Choroid plexus epithelial cell (primary cell): ENCODE measurements at regions not wholly inside any gene's neighbourhood (a gene's known extent, or its start where the extent isn't known, plus 50 kb on each side); places are given as distances from the start of the nearest gene placed in this dataset.

Experiments used
- DNase-seq: peaks from one replicate; pipeline ENCODE4 v3.0.0-alpha.2; 2010; ENCODE audit warnings: low read depth
- H3K4me3 ChIP-seq: 2 replicates; pipeline ENCODE4 v1.5.1; 2011; ENCODE audit warnings: low read depth, mild to moderate bottlenecking, control low read depth, low read length, moderate library complexity
- CTCF ChIP-seq: conservative IDR thresholded peaks from 2 replicates; pipeline ENCODE4 v1.5.1; 2011; ENCODE audit warnings: low read depth, mild to moderate bottlenecking, control low read depth, inconsistent platforms, low read length, moderate library complexity

DNA sequence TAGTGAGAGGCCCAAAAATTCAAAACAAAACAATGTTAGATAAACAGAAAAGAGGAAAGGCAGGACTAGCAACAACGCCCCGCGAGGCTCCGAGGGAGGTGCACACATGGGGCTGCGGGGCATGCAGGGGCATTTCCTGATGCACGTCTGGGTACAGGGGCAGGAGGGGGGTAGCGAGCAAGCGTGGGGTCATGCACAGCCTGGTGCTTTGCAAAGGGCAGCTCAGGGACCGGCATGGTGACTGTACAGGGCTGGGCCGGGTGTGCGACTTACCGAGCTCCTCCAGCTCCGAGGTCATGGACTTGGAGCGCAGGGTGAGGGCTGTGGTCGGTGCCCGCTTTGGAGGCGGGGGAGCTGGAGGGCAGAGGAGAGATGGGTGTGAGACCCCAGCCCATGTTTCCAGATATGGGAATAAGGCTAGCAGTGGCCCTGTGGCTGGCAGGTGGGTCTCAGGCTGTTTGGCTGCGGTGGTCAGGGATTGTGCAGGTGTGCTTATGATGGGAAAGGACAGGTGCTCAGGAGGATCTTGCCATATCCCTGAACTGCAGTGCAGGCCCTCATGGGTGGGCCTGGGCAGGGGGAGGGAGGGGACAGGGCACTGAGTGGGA lies 103.7 kb downstream of the CTTN start:
- H3K4me3 ChIP-seq: no peak overlapping the region
- no peak for TF ChIP-seq CTCF
- no peak for DNase-seq

DNA sequence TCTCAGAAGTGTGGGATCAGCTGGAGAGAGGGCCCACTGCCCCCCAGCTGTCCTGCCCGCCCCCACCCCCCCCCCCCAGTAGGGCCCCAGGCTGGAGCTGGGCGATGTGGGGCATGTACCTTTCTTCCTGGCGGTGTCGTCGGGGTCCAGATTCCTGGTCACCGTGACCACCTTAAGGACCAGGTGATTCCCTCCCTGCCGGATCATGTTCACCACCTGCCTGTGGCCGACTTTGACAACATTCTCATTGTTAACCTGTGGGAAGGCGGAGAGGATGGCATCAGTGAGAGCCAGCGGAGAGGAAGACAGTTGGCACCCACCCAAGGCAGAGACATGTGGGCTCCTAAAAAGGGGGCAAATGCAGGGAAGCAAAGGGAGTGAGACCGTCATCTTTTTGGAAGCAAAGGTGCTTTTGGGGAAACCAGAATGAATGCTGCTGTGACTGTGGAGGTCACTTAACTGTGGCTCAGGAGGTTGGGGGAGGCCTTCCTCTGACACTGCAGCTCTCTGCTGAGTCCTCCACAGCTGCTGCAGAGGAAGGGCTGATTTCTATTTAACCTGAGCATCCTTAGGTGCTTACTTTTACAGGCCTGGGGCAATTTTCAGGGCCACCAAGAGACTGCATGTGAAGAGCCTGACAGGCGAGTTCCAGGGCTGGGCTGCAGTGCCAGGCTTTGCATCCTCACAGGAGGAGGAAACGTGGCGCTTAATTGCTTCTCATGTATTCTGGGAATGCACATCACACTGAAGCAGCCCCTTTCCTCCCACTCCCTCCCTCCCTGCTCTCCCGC lies 104.5 kb downstream of the CTTN start:
- H3K4me3 ChIP-seq: no peak overlapping the region
- no peak for DNase-seq
- no peak for TF ChIP-seq CTCF

DNA sequence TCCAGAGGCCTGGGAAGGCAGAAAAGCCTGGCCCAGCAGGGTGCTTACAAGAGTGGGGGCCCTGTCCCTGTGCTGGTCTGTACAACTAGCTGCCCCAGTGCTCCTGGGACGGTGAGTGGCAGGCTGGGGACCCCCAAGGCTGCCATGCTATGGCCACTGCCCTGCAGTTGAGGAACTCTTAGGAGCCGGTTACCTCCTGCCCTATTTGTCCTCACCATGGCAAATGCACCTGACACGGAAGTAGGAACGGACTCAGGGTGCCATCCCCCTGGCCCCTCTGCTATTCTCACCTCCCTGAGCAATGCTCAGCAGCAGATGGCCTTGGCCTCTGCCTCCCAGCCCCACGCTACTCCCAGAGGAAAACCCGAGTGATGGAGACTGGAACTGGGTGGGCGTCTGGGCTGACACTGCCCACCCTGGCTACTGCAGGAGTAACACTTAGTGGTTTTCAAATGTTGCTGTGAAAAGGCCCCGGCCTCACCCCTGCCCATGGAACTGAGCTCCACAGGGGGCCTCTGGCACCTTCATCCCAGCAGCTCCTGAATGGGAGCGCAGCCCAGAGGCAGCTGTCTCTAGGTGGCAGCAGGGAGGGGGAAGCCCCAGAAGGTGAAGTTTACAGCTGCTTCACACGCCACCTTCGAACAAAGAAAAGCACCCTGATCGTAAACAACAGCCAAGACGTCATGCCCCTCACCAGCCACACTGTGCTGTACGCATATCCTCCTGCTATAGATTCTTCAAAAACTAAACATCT lies 105.3 kb downstream of the CTTN start:
- peak; percentile 22 for TF ChIP-seq CTCF
- no peak for DNase-seq
- no peak overlapping the region for H3K4me3 ChIP-seq

- no peak overlapping the region for H3K4me3 ChIP-seq
- DNase-seq: no peak
- TF ChIP-seq CTCF: no peak
Measured at GRCh38 chr11:70504246-70505020, 106.1 kb downstream of the CTTN start.

GRCh38 chr11:70505331-70505731 lies 107.0 kb downstream of the CTTN start:
- DNase-seq: no peak
- H3K4me3 ChIP-seq: no peak overlapping the region
- no peak for TF ChIP-seq CTCF

DNA sequence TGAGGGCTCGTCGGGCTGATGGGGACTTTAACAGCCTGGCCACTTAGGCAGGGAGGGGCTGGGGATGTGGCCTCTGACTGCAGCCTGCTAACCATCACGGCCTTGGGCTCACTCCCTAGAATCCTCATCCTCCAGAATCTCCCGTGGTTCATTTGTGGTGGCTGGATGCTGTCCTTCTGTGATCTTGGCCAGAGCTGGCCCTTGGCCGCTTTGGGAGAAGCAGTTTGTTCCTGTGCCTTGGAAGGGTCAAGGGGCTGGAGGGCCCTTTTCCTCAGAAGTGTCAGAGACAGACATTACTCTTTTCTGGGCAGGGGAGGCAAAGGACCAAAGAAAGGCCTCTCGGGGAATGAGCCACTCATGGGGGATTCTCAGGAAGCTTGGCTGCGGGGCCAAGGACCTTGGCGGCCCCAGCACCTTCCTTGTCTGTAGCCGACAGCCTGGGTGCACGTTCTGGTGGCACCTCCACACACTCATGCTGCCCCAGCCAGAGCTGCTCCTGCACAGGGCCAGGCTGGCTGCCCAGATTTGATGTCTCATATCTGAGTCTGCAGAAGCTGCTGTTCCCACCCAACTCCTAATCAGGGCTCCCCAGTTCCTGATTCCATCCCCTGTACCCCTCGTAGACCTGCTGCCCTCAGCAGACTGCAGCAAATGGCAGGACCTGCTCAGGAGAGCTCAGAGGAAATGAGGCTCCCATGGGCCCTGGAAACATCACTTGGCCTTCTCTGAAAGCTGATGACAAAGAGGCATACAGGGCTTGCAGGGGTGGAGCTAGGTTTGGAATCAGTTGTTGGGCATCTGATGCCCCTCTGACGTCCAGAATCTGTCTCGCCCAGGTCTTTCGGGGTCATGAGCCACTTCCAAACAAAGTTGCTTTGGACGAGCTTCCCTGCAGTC lies 107.7 kb downstream of the CTTN start:
- no peak for TF ChIP-seq CTCF
- DNase-seq: no peak
- H3K4me3 ChIP-seq: no peak overlapping the region
